Adrenal gland (tissue), 5 donors: ENCODE measurements at regions not wholly inside any gene's neighbourhood (a gene's known extent, or its start where the extent isn't known, plus 50 kb on each side); places are given as distances from the start of the nearest gene placed in this dataset.

Source experiments
- POLR2A ChIP-seq, 2 donors: fragments of 450-650 bp; IDR thresholded peaks; one replicate each; pipeline ENCODE4 v1.6.1; 2017; ENCODE audit warnings: antibody characterized with exemption in 2 of 2, mild to moderate bottlenecking in 2 of 2, moderate library complexity in 1 of 2
- TF ChIP-seq, protein P1 (sequence below), 6 experiments: fragments of 450-650 bp in 4 of 6; fragments of 200-600 bp in 2 of 6; sonication (generic) in 1 of 6; IDR thresholded peaks; 1 replicate in 5 of 6; 2 replicates in 1 of 6; pipeline versions ENCODE4 v1.5.1 to v1.8.0; 2016 to 2021; ENCODE audit warnings: antibody characterized with exemption in 6 of 6, mild to moderate bottlenecking in 2 of 6, moderate library complexity in 1 of 6
- donor health status: DM: no; HTN: no; CAD: no.

DNA sequence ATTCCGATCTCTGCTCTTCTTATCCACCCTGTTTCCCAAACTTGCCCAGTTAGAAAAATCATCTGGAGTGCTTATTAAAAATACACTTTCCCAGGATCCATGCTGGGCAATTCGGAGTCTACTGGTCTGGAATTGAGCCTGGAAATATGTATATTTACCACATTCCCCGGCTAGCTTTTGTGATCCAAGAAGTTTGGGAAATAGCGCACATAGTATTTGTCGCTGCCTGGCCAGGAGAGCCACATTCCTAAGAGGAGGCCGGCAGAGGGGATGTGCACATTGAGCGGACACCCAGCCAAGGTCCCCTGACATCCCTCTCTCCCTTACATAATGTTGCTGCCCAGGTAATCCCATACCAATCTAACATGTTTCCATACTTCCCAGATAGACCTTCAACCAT, 62.1 kb upstream of the TMEM97 start:
- TF ChIP-seq, protein P1, sequence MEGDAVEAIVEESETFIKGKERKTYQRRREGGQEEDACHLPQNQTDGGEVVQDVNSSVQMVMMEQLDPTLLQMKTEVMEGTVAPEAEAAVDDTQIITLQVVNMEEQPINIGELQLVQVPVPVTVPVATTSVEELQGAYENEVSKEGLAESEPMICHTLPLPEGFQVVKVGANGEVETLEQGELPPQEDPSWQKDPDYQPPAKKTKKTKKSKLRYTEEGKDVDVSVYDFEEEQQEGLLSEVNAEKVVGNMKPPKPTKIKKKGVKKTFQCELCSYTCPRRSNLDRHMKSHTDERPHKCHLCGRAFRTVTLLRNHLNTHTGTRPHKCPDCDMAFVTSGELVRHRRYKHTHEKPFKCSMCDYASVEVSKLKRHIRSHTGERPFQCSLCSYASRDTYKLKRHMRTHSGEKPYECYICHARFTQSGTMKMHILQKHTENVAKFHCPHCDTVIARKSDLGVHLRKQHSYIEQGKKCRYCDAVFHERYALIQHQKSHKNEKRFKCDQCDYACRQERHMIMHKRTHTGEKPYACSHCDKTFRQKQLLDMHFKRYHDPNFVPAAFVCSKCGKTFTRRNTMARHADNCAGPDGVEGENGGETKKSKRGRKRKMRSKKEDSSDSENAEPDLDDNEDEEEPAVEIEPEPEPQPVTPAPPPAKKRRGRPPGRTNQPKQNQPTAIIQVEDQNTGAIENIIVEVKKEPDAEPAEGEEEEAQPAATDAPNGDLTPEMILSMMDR (IDR thresholded peaks at IDR 0.05), result no peak
- TF ChIP-seq POLR2A (IDR thresholded peaks at IDR 0.05), result no peak
